Kidney (tissue), 13 donors: ENCODE measurements at regions not wholly inside any gene's neighbourhood (a gene's known extent, or its start where the extent isn't known, plus 50 kb on each side); places are given as distances from the start of the nearest gene placed in this dataset.

Experiments used
- DNase-seq, 5 donors: peaks; one replicate each; pipeline ENCODE4 v3.0.0-alpha.2; 2013 to 2020
- FAIRE-seq: peaks from 2 replicates; lab custom pipeline; 2012; peaks lifted over from hg19 to GRCh38; lab: Jason Lieb, UNC
- H3K27ac ChIP-seq, 2 donors: one replicate each; pipeline ENCODE4 v1.7.0; 2013; ENCODE audit warnings: low read depth in 2 of 2, low read length in 2 of 2, inconsistent platforms in 1 of 2
- H3K27me3 ChIP-seq: one replicate; pipeline ENCODE4 v1.7.1; 2013; ENCODE audit warnings: low read length, inconsistent platforms; ENCODE audit not compliant: control insufficient read depth, insufficient read depth
- H3K36me3 ChIP-seq, 3 donors: one replicate each; pipeline versions ENCODE4 v1.7.0 to v1.7.1; 2013; ENCODE audit warnings: low read length in 3 of 3, control low read depth in 1 of 3, inconsistent platforms in 1 of 3; ENCODE audit not compliant: insufficient read depth in 3 of 3, control insufficient read depth in 2 of 3
- H3K4me1 ChIP-seq, 3 donors: one replicate each; pipeline versions ENCODE4 v1.7.0 to v1.7.1; 2013; ENCODE audit warnings: low read length in 3 of 3, inconsistent platforms in 1 of 3, low read depth in 1 of 3; ENCODE audit not compliant: control insufficient read depth in 2 of 3, insufficient read depth in 2 of 3
- H3K4me3 ChIP-seq, 3 donors: one replicate each; pipeline versions ENCODE4 v1.7.0 to v1.8.1; 2013; ENCODE audit warnings: low read length in 3 of 3, control low read depth in 1 of 3, inconsistent platforms in 1 of 3
- H3K9ac ChIP-seq, 3 donors: one replicate each; pipeline versions ENCODE4 v1.7.0 to v1.7.1; 2013; ENCODE audit warnings: low read length in 3 of 3, control low read depth in 1 of 3, inconsistent platforms in 1 of 3
- H3K9me3 ChIP-seq, 3 donors: one replicate each; pipeline versions ENCODE4 v1.7.0 to v1.7.1; 2013; ENCODE audit warnings: low read length in 3 of 3, control low read depth in 1 of 3, inconsistent platforms in 1 of 3; ENCODE audit not compliant: control insufficient read depth in 2 of 3, insufficient read depth in 1 of 3
- CTCF ChIP-seq: IDR thresholded peaks from 3 replicates; pipeline ENCODE4 v1.5.1; 2012; ENCODE audit warnings: mild to moderate bottlenecking, moderate library complexity, borderline replicate concordance; ENCODE audit not compliant: insufficient read depth; ENCODE audit errors: extremely low read depth
- intact Hi-C: fragments of 100-400 bp; cut with DNase I; formaldehyde crosslinking; loops from one replicate; pipeline ENCODE4 v1.11.1; 2022
- donor health status: control.
- donor health status: control.
- donor health status: control.
- donor health status: control.
- donor health status: control.
- donor health status: DM: yes; HTN: yes; CAD: no.
- donor health status: Normal renal cell carcinoma (clear cell type).

GRCh38 chr10:43821103-43821502, 172.4 kb upstream of the ZNF32 start:
- no peak overlapping the region for H3K27ac ChIP-seq
- H3K4me3 ChIP-seq, result no peak overlapping the region
- H3K27me3 ChIP-seq, result no peaks in the 10 kb centered on the region
- H3K4me1 ChIP-seq, result no peaks in the 10 kb centered on the region
- H3K36me3 ChIP-seq, result no peaks in the 10 kb centered on the region
- TF ChIP-seq CTCF, result no peak
- intact Hi-C loops, result no loop called here
- no peaks in the 10 kb centered on the region for H3K9me3 ChIP-seq
- H3K9ac ChIP-seq, result no peak overlapping the region
- FAIRE-seq (no peak), DNase-seq (no peak)

GRCh38 chr10:43820663-43821062, 172.0 kb upstream of the ZNF32 start:
- no peaks in the 10 kb centered on the region for H3K27me3 ChIP-seq
- TF ChIP-seq CTCF, result no peak
- H3K4me3 ChIP-seq, result no peak overlapping the region
- H3K9ac ChIP-seq, result no peak overlapping the region
- no peaks in the 10 kb centered on the region for H3K4me1 ChIP-seq
- no peaks in the 10 kb centered on the region for H3K36me3 ChIP-seq
- no peaks in the 10 kb centered on the region for H3K9me3 ChIP-seq
- H3K27ac ChIP-seq, result no peak overlapping the region
- FAIRE-seq (no peak), DNase-seq (no peak)
- intact Hi-C loops, result no loop called here

GRCh38 chr10:43819464-43820230, 171.0 kb upstream of the ZNF32 start:
- Histone ChIP-seq H3K36me3 (no peaks in the 10 kb centered on the region), H3K9me3 (no peaks in the 10 kb centered on the region), H3K4me1 (no peaks in the 10 kb centered on the region), H3K27ac (no peak overlapping the region), H3K27me3 (no peaks in the 10 kb centered on the region), H3K9ac (no peak overlapping the region), H3K4me3 (no peak overlapping the region)
- FAIRE-seq (no peak), DNase-seq (no peak)
- TF ChIP-seq CTCF, result no peak
- intact Hi-C loops, result no loop called here
